22Rv1 (cell line): ENCODE measurements at regions not wholly inside any gene's neighbourhood (a gene's known extent, or its start where the extent isn't known, plus 50 kb on each side); places are given as distances from the start of the nearest gene placed in this dataset.

Experiments used
- H3K27ac ChIP-seq: fragments of 450-650 bp; 2 replicates; pipeline ENCODE4 v1.5.1; 2017
- ZFX ChIP-seq: fragments of 450-650 bp; IDR thresholded peaks from 2 replicates; pipeline ENCODE4 v1.6.1; 2017; ENCODE audit warnings: antibody characterized with exemption, borderline replicate concordance
- TF ChIP-seq, protein P1 (sequence below): fragments of 450-650 bp; IDR thresholded peaks from 2 replicates; pipeline ENCODE4 v1.5.1; 2017; ENCODE audit warnings: mild to moderate bottlenecking

DNA sequence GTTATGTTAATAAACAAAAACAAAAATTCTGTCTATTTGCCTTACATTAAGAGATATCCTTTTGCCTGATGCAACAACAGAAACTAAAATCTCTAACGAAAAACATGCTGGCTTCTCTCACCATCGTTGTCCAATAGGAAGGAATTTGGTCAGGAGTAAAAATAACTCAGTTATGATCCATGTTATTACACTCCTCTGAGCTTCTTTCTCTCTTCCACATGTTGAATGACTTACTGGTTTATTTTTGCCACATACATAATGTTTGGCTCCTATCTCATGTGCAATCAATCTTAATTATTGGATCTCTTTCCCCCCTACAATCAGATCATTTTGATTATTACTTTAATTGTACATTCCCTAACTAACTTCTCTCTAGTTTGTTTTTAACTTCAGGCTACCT lies 688.4 kb downstream of the USP25 start:
- peak overlapping the region; percentile 98 for H3K27ac ChIP-seq
- TF ChIP-seq ZFX, result no peak
- TF ChIP-seq, protein P1, sequence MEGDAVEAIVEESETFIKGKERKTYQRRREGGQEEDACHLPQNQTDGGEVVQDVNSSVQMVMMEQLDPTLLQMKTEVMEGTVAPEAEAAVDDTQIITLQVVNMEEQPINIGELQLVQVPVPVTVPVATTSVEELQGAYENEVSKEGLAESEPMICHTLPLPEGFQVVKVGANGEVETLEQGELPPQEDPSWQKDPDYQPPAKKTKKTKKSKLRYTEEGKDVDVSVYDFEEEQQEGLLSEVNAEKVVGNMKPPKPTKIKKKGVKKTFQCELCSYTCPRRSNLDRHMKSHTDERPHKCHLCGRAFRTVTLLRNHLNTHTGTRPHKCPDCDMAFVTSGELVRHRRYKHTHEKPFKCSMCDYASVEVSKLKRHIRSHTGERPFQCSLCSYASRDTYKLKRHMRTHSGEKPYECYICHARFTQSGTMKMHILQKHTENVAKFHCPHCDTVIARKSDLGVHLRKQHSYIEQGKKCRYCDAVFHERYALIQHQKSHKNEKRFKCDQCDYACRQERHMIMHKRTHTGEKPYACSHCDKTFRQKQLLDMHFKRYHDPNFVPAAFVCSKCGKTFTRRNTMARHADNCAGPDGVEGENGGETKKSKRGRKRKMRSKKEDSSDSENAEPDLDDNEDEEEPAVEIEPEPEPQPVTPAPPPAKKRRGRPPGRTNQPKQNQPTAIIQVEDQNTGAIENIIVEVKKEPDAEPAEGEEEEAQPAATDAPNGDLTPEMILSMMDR, result no peak

DNA sequence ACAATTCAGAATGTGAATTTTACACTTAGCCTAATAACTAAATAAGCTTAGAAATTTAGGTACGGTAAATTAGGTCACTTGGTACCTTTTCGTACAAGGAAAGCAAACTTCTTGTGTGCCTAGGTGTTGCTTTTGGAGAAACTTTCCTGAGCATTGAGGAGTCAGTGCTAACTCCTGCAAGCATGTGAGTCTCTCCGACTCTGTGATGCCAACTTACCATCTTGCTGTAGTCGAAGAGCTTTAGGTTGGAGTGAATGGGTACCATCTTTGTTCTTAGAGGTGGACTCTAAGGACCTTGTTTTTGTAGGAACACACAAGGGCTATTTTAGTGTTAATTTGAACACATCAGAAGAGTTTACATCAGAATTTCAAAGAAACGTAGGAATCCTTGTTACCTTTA lies 688.9 kb downstream of the USP25 start:
- peak overlapping the region; percentile 98 for H3K27ac ChIP-seq
- TF ChIP-seq, protein P1, result no peak
- TF ChIP-seq ZFX, result no peak

GRCh38 chr21:16419188-16419921 lies 689.6 kb downstream of the USP25 start:
- TF ChIP-seq ZFX, result no peak
- TF ChIP-seq, protein P1, result no peak
- H3K27ac ChIP-seq, result peak overlapping the region; percentile 98

GRCh38 chr21:16420031-16420724 lies 690.4 kb downstream of the USP25 start:
- TF ChIP-seq, protein P1, result no peak
- no peak for TF ChIP-seq ZFX
- H3K27ac ChIP-seq, result peak overlapping the region; percentile 98

DNA sequence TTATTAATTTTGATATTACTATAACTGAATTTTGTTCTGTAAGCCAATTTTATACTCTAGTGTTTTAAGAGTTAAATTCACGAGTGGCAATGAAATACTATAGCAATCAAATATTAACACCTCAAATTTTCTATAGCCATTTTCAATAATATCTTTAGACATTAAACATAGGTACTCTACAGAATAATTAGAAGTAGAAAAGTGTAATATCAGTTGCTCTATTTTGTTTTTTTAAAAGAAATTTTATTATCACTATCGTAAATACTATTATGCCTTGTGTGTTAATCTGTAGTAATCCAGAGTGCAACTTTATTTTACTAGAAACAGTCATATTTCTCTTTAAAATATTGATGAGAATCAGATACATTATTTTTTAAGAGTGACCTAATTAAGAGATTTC lies 691.2 kb downstream of the USP25 start:
- TF ChIP-seq ZFX, result no peak
- TF ChIP-seq, protein P1, result no peak
- H3K27ac ChIP-seq, result peak overlapping the region; percentile 98

DNA sequence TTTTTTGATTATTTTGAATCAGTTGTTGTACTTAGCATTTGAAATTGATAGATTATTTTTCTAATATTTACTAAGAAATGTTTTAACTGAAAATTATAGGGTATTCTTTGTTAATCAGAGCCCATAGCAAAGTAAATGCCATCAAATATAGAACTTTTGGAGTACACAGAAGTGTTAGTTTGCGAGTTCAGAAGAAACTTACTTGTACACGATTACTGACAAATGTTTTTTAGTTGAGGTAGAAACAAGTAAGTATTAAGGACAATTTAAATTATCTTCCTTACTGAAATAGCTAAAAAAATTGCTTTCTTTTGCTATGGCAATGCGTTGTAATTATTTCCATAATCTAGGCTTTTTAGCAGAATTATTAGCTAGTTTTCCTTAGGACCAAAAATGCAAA lies 692.2 kb downstream of the USP25 start:
- TF ChIP-seq, protein P1, result no peak
- no peak for TF ChIP-seq ZFX
- H3K27ac ChIP-seq, result peak overlapping the region; percentile 98

DNA sequence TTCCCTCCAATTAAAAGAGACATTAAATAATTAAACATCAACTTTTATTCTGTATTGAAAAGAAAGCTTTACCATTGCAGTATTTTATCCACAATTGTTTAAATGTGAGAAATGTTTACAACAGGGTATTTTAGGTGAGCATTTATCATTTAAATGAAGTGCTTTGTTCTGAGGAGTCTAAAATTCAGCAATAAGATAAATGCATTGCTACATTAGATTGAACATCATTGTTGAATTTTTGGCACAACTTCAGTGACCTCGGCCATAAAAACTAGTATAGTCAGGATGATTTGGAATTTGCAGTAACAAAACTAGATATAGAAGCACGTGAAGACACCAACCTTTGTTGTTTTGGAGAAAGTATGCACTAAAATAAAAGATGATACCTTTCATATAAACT lies 692.9 kb downstream of the USP25 start:
- H3K27ac ChIP-seq, result peak overlapping the region; percentile 98
- TF ChIP-seq, protein P1, result no peak
